Kidney capillary endothelial cell (primary cell): ENCODE measurements at regions not wholly inside any gene's neighbourhood (a gene's known extent, or its start where the extent isn't known, plus 50 kb on each side); places are given as distances from the start of the nearest gene placed in this dataset.

Experiments
- DNase-seq: peaks from one replicate; pipeline ENCODE4 v3.0.0-alpha.2; 2018; ENCODE audit warnings: low spot score

GRCh38 chr20:50426866-50427718 is 83.1 kb upstream of the PTPN1 start:
- DNase-seq, result no peak

- no peak for DNase-seq
Observed at GRCh38 chr20:50427719-50428083, 82.5 kb upstream of the PTPN1 start.

GRCh38 chr20:50428097-50428828 is 81.9 kb upstream of the PTPN1 start:
- DNase-seq, result no peak

GRCh38 chr20:50429412-50429811 is 80.8 kb upstream of the PTPN1 start:
- DNase-seq, result no peak

- DNase-seq, result no peak
Observed at GRCh38 chr20:50431066-50431450, 79.1 kb upstream of the PTPN1 start.

- no peak for DNase-seq
Observed at GRCh38 chr20:50433001-50433761, 77.0 kb upstream of the PTPN1 start.

- no peak for DNase-seq
Observed at GRCh38 chr20:50434321-50434652, 75.9 kb upstream of the PTPN1 start.

- DNase-seq, result no peak
Observed at GRCh38 chr20:50434653-50435396, 75.4 kb upstream of the PTPN1 start.

GRCh38 chr20:50435397-50436051 is 74.7 kb upstream of the PTPN1 start:
- no peak for DNase-seq

- no peak for DNase-seq
Observed at GRCh38 chr20:50436052-50436656, 74.0 kb upstream of the PTPN1 start.

- DNase-seq, result no peak
Observed at GRCh38 chr20:50436696-50437095, 73.5 kb upstream of the PTPN1 start.

GRCh38 chr20:50438986-50439407 is 71.2 kb upstream of the PTPN1 start:
- no peak for DNase-seq

GRCh38 chr20:50439539-50440453 is 70.4 kb upstream of the PTPN1 start:
- DNase-seq, result no peak

- no peak for DNase-seq
Observed at GRCh38 chr20:50442512-50442911, 67.7 kb upstream of the PTPN1 start.

GRCh38 chr20:50445354-50446151 is 64.6 kb upstream of the PTPN1 start:
- no peak for DNase-seq

- no peak for DNase-seq
Observed at GRCh38 chr20:50446351-50447101, 63.7 kb upstream of the PTPN1 start.

- no peak for DNase-seq
Observed at GRCh38 chr20:50447102-50447804, 62.9 kb upstream of the PTPN1 start.

GRCh38 chr20:50447817-50448216 is 62.4 kb upstream of the PTPN1 start:
- DNase-seq, result no peak
